ENCODE measurements at regions not wholly inside any gene's neighbourhood (a gene's known extent, or its start where the extent isn't known, plus 50 kb on each side); places are given as distances from the start of the nearest gene placed in this dataset.

- Histone ChIP-seq H2BK12ac (ENCODE audit: low read length in 2 of 2) (no peak overlapping the region), H3K9ac (ENCODE audit: low read length) (no peak overlapping the region), H3K27ac (ENCODE audit: low read length, poor library complexity, severe bottlenecking) (no peak overlapping the region), H3K4me2 (ENCODE audit: low read length, poor library complexity, severe bottlenecking) (no peak overlapping the region), H3K4ac (ENCODE audit: low read depth in 1 of 2, low read length in 2 of 2) (no peak overlapping the region), H2AK5ac (ENCODE audit: low read length, severe bottlenecking) (no peak overlapping the region), H4K91ac (ENCODE audit: low read length) (no peak overlapping the region), H4K8ac (ENCODE audit: low read length) (no peak overlapping the region), H3K23ac (ENCODE audit: low read length in 2 of 2) (no peak overlapping the region), H3K36me3 (ENCODE audit: control insufficient read depth in 1 of 2, insufficient read depth in 2 of 2, low read depth in 1 of 2, low read length in 2 of 2) (no peaks in the 10 kb centered on the region), H2AFZ (ENCODE audit: low read depth, low read length) (no peak overlapping the region), H3K18ac (ENCODE audit: low read depth in 1 of 2, low read length in 2 of 2) (no peak overlapping the region), H2BK5ac (ENCODE audit: low read depth, low read length, poor library complexity, severe bottlenecking) (no peak overlapping the region), H2BK15ac (ENCODE audit: low read depth, poor library complexity, severe bottlenecking) (no peak overlapping the region), H3K14ac (ENCODE audit: low read length in 2 of 2) (no peak overlapping the region), H2BK120ac (ENCODE audit: low read depth, low read length) (no peak overlapping the region), H3K4me3 (ENCODE audit: insufficient read depth in 1 of 2, low read depth in 1 of 2, low read length in 2 of 2) (no peak overlapping the region), H3K4me1 (ENCODE audit: control insufficient read depth, insufficient read depth, low read depth, low read length) (no peaks in the 10 kb centered on the region), H3K79me1 (replicated peaks; ENCODE audit: low read length, poor library complexity, severe bottlenecking) (no peaks in the 10 kb centered on the region), H3K27me3 (ENCODE audit: control insufficient read depth in 1 of 2, insufficient read depth in 1 of 2, low read length in 2 of 2) (no peaks in the 10 kb centered on the region), H3K9me3 (ENCODE audit: control insufficient read depth, low read length) (no peaks in the 10 kb centered on the region)
- WGBS, result 55% methylated on average over 3 of the region's 3 CpGs
- no peak for DNase-seq
Observed at GRCh38 chr17:11182430-11182829, 58.6 kb upstream of the SHISA6 start.

DNA sequence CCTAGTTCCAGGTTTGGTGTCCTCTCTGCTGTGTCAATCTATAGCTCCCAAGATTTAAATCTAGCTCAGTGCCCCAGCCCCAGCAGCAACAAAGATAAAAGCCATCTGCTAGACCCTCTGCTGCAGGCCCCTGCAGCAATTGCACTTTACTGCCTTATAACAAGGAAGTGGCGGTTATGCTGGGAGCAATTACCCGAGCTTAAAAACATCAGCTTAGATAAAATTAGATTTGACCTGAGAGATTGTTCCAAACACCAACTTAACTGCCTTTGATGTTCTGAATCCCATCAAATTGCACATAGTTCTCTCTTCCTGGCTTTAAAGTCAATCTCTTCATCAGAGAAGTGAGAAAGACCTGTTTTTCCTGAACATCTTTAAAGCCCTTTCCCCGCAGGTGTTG lies 62.4 kb upstream of the SHISA6 start:
- Histone ChIP-seq H3K4ac (ENCODE audit: low read depth in 1 of 2, low read length in 2 of 2) (no peak overlapping the region), H2AFZ (ENCODE audit: low read depth, low read length) (no peak overlapping the region), H3K14ac (ENCODE audit: low read length in 2 of 2) (no peak overlapping the region), H3K4me2 (ENCODE audit: low read length, poor library complexity, severe bottlenecking) (no peak overlapping the region), H2BK5ac (ENCODE audit: low read depth, low read length, poor library complexity, severe bottlenecking) (no peak overlapping the region), H2BK15ac (ENCODE audit: low read depth, poor library complexity, severe bottlenecking) (no peak overlapping the region), H4K91ac (ENCODE audit: low read length) (no peak overlapping the region), H2BK12ac (ENCODE audit: low read length in 2 of 2) (no peak overlapping the region), H4K8ac (ENCODE audit: low read length) (no peak overlapping the region), H3K4me1 (ENCODE audit: control insufficient read depth, insufficient read depth, low read depth, low read length) (no peaks in the 10 kb centered on the region), H3K4me3 (ENCODE audit: insufficient read depth in 1 of 2, low read depth in 1 of 2, low read length in 2 of 2) (no peak overlapping the region), H3K79me1 (replicated peaks; ENCODE audit: low read length, poor library complexity, severe bottlenecking) (no peaks in the 10 kb centered on the region), H3K18ac (ENCODE audit: low read depth in 1 of 2, low read length in 2 of 2) (no peak overlapping the region), H3K9me3 (ENCODE audit: control insufficient read depth, low read length) (no peaks in the 10 kb centered on the region), H3K27me3 (ENCODE audit: control insufficient read depth in 1 of 2, insufficient read depth in 1 of 2, low read length in 2 of 2) (no peaks in the 10 kb centered on the region), H3K23ac (ENCODE audit: low read length in 2 of 2) (no peak overlapping the region), H2BK120ac (ENCODE audit: low read depth, low read length) (no peak overlapping the region), H2AK5ac (ENCODE audit: low read length, severe bottlenecking) (no peak overlapping the region), H3K36me3 (ENCODE audit: control insufficient read depth in 1 of 2, insufficient read depth in 2 of 2, low read depth in 1 of 2, low read length in 2 of 2) (no peaks in the 10 kb centered on the region), H3K27ac (ENCODE audit: low read length, poor library complexity, severe bottlenecking) (no peak overlapping the region), H3K9ac (ENCODE audit: low read length) (no peak overlapping the region)
- WGBS, result 33% methylated on average over 3 of the region's 3 CpGs
- DNase-seq, result no peak

- no peak overlapping the region for H2AFZ ChIP-seq (ENCODE audit: low read depth, low read length)
- no peak overlapping the region for H2BK12ac ChIP-seq (ENCODE audit: low read length in 2 of 2)
- no peaks in the 10 kb centered on the region for H3K79me1 ChIP-seq (replicated peaks; ENCODE audit: low read length, poor library complexity, severe bottlenecking)
- no peaks in the 10 kb centered on the region for H3K4me1 ChIP-seq (ENCODE audit: control insufficient read depth, insufficient read depth, low read depth, low read length)
- no peak overlapping the region for H3K14ac ChIP-seq (ENCODE audit: low read length in 2 of 2)
- no peak overlapping the region for H4K8ac ChIP-seq (ENCODE audit: low read length)
- no peak for DNase-seq
- H3K4me2 ChIP-seq (ENCODE audit: low read length, poor library complexity, severe bottlenecking), result no peak overlapping the region
- H3K4ac ChIP-seq (ENCODE audit: low read depth in 1 of 2, low read length in 2 of 2), result no peak overlapping the region
- H3K23ac ChIP-seq (ENCODE audit: low read length in 2 of 2), result no peak overlapping the region
- no peak overlapping the region for H3K9ac ChIP-seq (ENCODE audit: low read length)
- H2BK15ac ChIP-seq (ENCODE audit: low read depth, poor library complexity, severe bottlenecking), result no peak overlapping the region
- no peak overlapping the region for H2BK120ac ChIP-seq (ENCODE audit: low read depth, low read length)
- no peak overlapping the region for H2BK5ac ChIP-seq (ENCODE audit: low read depth, low read length, poor library complexity, severe bottlenecking)
- H3K27me3 ChIP-seq (ENCODE audit: control insufficient read depth in 1 of 2, insufficient read depth in 1 of 2, low read length in 2 of 2), result no peaks in the 10 kb centered on the region
- H3K27ac ChIP-seq (ENCODE audit: low read length, poor library complexity, severe bottlenecking), result no peak overlapping the region
- H3K18ac ChIP-seq (ENCODE audit: low read depth in 1 of 2, low read length in 2 of 2), result no peak overlapping the region
- H3K9me3 ChIP-seq (ENCODE audit: control insufficient read depth, low read length), result no peaks in the 10 kb centered on the region
- H3K4me3 ChIP-seq (ENCODE audit: insufficient read depth in 1 of 2, low read depth in 1 of 2, low read length in 2 of 2), result no peak overlapping the region
- no peaks in the 10 kb centered on the region for H3K36me3 ChIP-seq (ENCODE audit: control insufficient read depth in 1 of 2, insufficient read depth in 2 of 2, low read depth in 1 of 2, low read length in 2 of 2)
- H2AK5ac ChIP-seq (ENCODE audit: low read length, severe bottlenecking), result no peak overlapping the region
- no peak overlapping the region for H4K91ac ChIP-seq (ENCODE audit: low read length)
- no CpG with 5 or more reads among the region's 1 CpG for WGBS
Observed at GRCh38 chr17:11177340-11177739, 63.7 kb upstream of the SHISA6 start.

- Histone ChIP-seq H2AK5ac (ENCODE audit: low read length, severe bottlenecking) (no peak overlapping the region), H3K36me3 (ENCODE audit: control insufficient read depth in 1 of 2, insufficient read depth in 2 of 2, low read depth in 1 of 2, low read length in 2 of 2) (no peaks in the 10 kb centered on the region), H3K18ac (ENCODE audit: low read depth in 1 of 2, low read length in 2 of 2) (no peak overlapping the region), H3K14ac (ENCODE audit: low read length in 2 of 2) (no peak overlapping the region), H3K23ac (ENCODE audit: low read length in 2 of 2) (no peak overlapping the region), H3K27ac (ENCODE audit: low read length, poor library complexity, severe bottlenecking) (no peak overlapping the region), H2BK12ac (ENCODE audit: low read length in 2 of 2) (no peak overlapping the region), H2AFZ (ENCODE audit: low read depth, low read length) (no peak overlapping the region), H3K9ac (ENCODE audit: low read length) (no peak overlapping the region), H3K79me1 (replicated peaks; ENCODE audit: low read length, poor library complexity, severe bottlenecking) (no peaks in the 10 kb centered on the region), H3K9me3 (ENCODE audit: control insufficient read depth, low read length) (no peaks in the 10 kb centered on the region), H4K91ac (ENCODE audit: low read length) (no peak overlapping the region), H3K4ac (ENCODE audit: low read depth in 1 of 2, low read length in 2 of 2) (no peak overlapping the region), H3K4me1 (ENCODE audit: control insufficient read depth, insufficient read depth, low read depth, low read length) (no peaks in the 10 kb centered on the region), H3K4me3 (ENCODE audit: insufficient read depth in 1 of 2, low read depth in 1 of 2, low read length in 2 of 2) (no peak overlapping the region), H4K8ac (ENCODE audit: low read length) (no peak overlapping the region), H3K27me3 (ENCODE audit: control insufficient read depth in 1 of 2, insufficient read depth in 1 of 2, low read length in 2 of 2) (no peaks in the 10 kb centered on the region), H2BK15ac (ENCODE audit: low read depth, poor library complexity, severe bottlenecking) (no peak overlapping the region), H2BK5ac (ENCODE audit: low read depth, low read length, poor library complexity, severe bottlenecking) (no peak overlapping the region), H2BK120ac (ENCODE audit: low read depth, low read length) (no peak overlapping the region), H3K4me2 (ENCODE audit: low read length, poor library complexity, severe bottlenecking) (no peak overlapping the region)
- 74% methylated on average over 6 of the region's 7 CpGs for WGBS
- DNase-seq, result no peak
Observed at GRCh38 chr17:11176549-11176948, 64.5 kb upstream of the SHISA6 start.
